Esophagus squamous epithelium (tissue), 5 donors: ENCODE measurements at regions not wholly inside any gene's neighbourhood (a gene's known extent, or its start where the extent isn't known, plus 50 kb on each side); places are given as distances from the start of the nearest gene placed in this dataset.

ENCODE experiments used
- DNase-seq: peaks from one replicate; lab custom pipeline; 2025; lab: John Stamatoyannopoulos, UW
- H3K27ac ChIP-seq, 4 donors: fragments of 200-600 bp; sonication (generic); one replicate each; pipeline ENCODE4 v1.5.1; 2016 to 2019; ENCODE audit warnings: mild to moderate bottlenecking in 1 of 4
- H3K27me3 ChIP-seq, 4 donors: fragments of 200-600 bp; sonication (generic); 1 replicate in 3 of 4; 2 replicates in 1 of 4; pipeline versions ENCODE4 v1.5.1 to v1.6.0; 2017 to 2021; ENCODE audit warnings: antibody characterized with exemption in 1 of 4
- H3K36me3 ChIP-seq, 3 donors: fragments of 200-600 bp; sonication (generic); one replicate each; pipeline ENCODE4 v1.5.1; 2016 to 2019
- H3K4me1 ChIP-seq, 3 donors: fragments of 200-600 bp; sonication (generic); one replicate each; pipeline ENCODE4 v1.5.1; 2017 to 2019
- H3K4me3 ChIP-seq, 4 donors: fragments of 200-600 bp; sonication (generic); 1 replicate in 3 of 4; 2 replicates in 1 of 4; pipeline ENCODE4 v1.5.1; 2016 to 2019; ENCODE audit warnings: mild to moderate bottlenecking in 2 of 4, moderate library complexity in 1 of 4
- H3K9me3 ChIP-seq, 3 donors: fragments of 200-600 bp; sonication (generic); one replicate each; pipeline ENCODE4 v1.5.1; 2016 to 2019
- POLR2A ChIP-seq, 4 donors: fragments of 450-650 bp; IDR thresholded peaks; one replicate each; pipeline ENCODE4 v1.6.1; 2017; ENCODE audit warnings: antibody characterized with exemption in 4 of 4, mild to moderate bottlenecking in 4 of 4, moderate library complexity in 3 of 4
- WGBS, 2 donors: methylation state at CpG; one replicate each; pipeline ENCODE4 v1.1.5; 2018; 5-methylcytosine and 5-hydroxymethylcytosine counted together
- intact Hi-C: fragments of 100-400 bp; cut with DNase I; formaldehyde crosslinking; loops from one replicate; pipeline ENCODE4 v1.15.0; 2022
- TF ChIP-seq, protein P1 (sequence below), 6 experiments: fragments of 450-650 bp in 4 of 6; fragments of 200-600 bp in 2 of 6; sonication (generic) in 2 of 6; IDR thresholded peaks; one replicate each; pipeline ENCODE4 v1.5.1; 2016 to 2019; ENCODE audit warnings: antibody characterized with exemption in 6 of 6, mild to moderate bottlenecking in 4 of 6, moderate library complexity in 4 of 6
- donor health status: DM: yes; HTN: yes; CAD: no.

DNA sequence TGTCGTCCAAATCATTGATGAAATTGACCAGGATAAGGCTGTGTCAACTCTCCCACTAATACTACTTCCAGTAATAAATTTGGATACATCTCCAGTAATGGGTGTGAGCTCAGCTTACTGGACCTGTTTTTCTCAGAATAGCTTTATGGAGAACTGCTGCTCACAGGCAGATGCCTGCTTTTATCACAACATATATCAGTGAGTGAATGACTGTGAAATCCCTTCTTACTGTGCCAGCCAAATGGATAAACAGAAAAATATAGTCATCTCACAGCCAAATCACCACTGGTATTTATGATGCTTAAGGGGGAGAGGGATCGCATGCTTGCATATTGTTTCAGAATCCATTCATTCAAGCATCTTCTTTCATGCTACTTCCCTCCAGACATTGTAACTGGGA lies 148.4 kb upstream of the PAPPA start:
- no peak for DNase-seq
- intact Hi-C loops = no loop called here
- Histone ChIP-seq H3K27ac (no peak overlapping the region), H3K4me3 (no peak overlapping the region), H3K4me1 (peaks cover 0 to 38% (median 4%) of the 10 kb centered on the region in 3 donors), H3K9me3 (no peaks in the 10 kb centered on the region), H3K36me3 (no peaks in the 10 kb centered on the region), H3K27me3 (no peaks in the 10 kb centered on the region)
- TF ChIP-seq, protein P1, sequence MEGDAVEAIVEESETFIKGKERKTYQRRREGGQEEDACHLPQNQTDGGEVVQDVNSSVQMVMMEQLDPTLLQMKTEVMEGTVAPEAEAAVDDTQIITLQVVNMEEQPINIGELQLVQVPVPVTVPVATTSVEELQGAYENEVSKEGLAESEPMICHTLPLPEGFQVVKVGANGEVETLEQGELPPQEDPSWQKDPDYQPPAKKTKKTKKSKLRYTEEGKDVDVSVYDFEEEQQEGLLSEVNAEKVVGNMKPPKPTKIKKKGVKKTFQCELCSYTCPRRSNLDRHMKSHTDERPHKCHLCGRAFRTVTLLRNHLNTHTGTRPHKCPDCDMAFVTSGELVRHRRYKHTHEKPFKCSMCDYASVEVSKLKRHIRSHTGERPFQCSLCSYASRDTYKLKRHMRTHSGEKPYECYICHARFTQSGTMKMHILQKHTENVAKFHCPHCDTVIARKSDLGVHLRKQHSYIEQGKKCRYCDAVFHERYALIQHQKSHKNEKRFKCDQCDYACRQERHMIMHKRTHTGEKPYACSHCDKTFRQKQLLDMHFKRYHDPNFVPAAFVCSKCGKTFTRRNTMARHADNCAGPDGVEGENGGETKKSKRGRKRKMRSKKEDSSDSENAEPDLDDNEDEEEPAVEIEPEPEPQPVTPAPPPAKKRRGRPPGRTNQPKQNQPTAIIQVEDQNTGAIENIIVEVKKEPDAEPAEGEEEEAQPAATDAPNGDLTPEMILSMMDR (IDR thresholded peaks at IDR 0.05) = no peak
- no peak for TF ChIP-seq POLR2A (IDR thresholded peaks at IDR 0.05)
- WGBS, 2 donors = 78 to 82% methylated on average over 2 of the region's 2 CpGs

DNA sequence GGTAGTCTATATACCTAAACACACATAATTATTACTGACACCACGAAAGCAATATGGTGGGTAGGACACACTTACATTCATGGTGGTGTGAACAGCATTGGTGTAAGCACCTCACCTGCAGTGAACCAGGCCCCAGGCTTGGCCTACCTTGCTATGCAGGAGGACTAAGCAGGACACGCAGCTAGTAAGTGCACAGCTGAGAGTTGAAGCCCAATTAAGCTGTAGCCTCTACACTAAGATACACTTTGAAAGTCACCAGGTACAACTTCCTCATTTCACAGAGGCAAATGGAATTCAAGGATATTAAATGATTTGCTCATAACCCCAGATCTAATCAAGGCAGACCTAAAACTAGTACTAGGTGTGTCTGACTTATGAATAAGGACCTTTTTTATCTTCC lies 145.8 kb upstream of the PAPPA start:
- no peak overlapping the region for H3K4me3 ChIP-seq
- no peak for TF ChIP-seq POLR2A (IDR thresholded peaks at IDR 0.05)
- TF ChIP-seq, protein P1 (IDR thresholded peaks at IDR 0.05) = no peak
- H3K27ac ChIP-seq = no peak overlapping the region
- H3K36me3 ChIP-seq = no peaks in the 10 kb centered on the region
- intact Hi-C loops = no loop called here
- 58% methylated on average over 1 of the region's 2 CpGs; no CpG with 5 or more reads in 1 of the 2 donors for WGBS, 2 donors
- no peak for DNase-seq
- peaks cover 0 to 29% (median 0%) of the 10 kb centered on the region in 3 donors for H3K4me1 ChIP-seq
- no peaks in the 10 kb centered on the region for H3K27me3 ChIP-seq
- no peaks in the 10 kb centered on the region for H3K9me3 ChIP-seq

GRCh38 chr9:116008278-116008677 lies 145.3 kb upstream of the PAPPA start:
- Histone ChIP-seq H3K4me3 (no peak overlapping the region), H3K27me3 (no peaks in the 10 kb centered on the region), H3K9me3 (no peaks in the 10 kb centered on the region), H3K36me3 (no peaks in the 10 kb centered on the region), H3K27ac (no peak overlapping the region), H3K4me1 (peaks cover 0 to 24% (median 0%) of the 10 kb centered on the region in 3 donors)
- TF ChIP-seq, protein P1 (IDR thresholded peaks at IDR 0.05) = no peak
- no peak for TF ChIP-seq POLR2A (IDR thresholded peaks at IDR 0.05)
- WGBS, 2 donors = 67 to 76% methylated on average over 5 of the region's 5 CpGs
- no peak for DNase-seq
- intact Hi-C loops = no loop called here

- 91% methylated on average over 2 of the region's 2 CpGs for WGBS, 2 donors
- no peaks in the 10 kb centered on the region for H3K9me3 ChIP-seq
Observed at GRCh38 chr9:116009420-116009819, 144.2 kb upstream of the PAPPA start.

DNA sequence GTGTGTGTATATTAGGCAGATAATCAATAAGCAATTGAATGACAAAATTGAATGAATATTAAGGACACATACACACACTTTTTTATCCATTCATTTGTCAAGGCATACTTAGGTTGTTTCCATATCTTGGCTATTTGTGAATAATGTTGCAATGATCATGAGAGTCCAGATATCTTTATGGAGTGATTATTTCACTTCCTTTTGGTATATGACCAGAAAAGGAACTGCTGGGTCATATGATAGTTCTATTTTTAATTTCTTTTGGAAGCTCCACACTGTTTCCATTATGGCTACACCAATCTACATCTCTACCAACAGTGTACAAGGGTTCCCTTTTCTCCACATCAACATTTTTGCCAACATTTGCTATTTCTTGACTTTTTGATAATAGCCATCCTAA lies 137.7 kb upstream of the PAPPA start:
- no peak for TF ChIP-seq POLR2A (IDR thresholded peaks at IDR 0.05)
- Histone ChIP-seq H3K27me3 (no peaks in the 10 kb centered on the region), H3K9me3 (no peaks in the 10 kb centered on the region), H3K4me3 (no peak overlapping the region), H3K4me1 (no peaks in the 10 kb centered on the region), H3K27ac (no peak overlapping the region), H3K36me3 (no peaks in the 10 kb centered on the region)
- intact Hi-C loops = no loop called here
- no peak for DNase-seq

More at GRCh38 chr9:116009420-116009819, 144.2 kb upstream of the PAPPA start:
- H3K36me3 ChIP-seq = no peaks in the 10 kb centered on the region
- H3K4me3 ChIP-seq = no peak overlapping the region
- DNase-seq = no peak
- peaks cover 0 to 14% (median 0%) of the 10 kb centered on the region in 3 donors for H3K4me1 ChIP-seq
- TF ChIP-seq, protein P1 (IDR thresholded peaks at IDR 0.05) = no peak
- TF ChIP-seq POLR2A (IDR thresholded peaks at IDR 0.05) = no peak
- H3K27ac ChIP-seq = no peak overlapping the region
- H3K27me3 ChIP-seq = no peaks in the 10 kb centered on the region
- intact Hi-C loops = no loop called here

GRCh38 chr9:116020146-116020545 lies 133.4 kb upstream of the PAPPA start:
- no peak overlapping the region for H3K4me3 ChIP-seq
- intact Hi-C loops = no loop called here
- no peaks in the 10 kb centered on the region for H3K27me3 ChIP-seq
- no peak overlapping the region for H3K27ac ChIP-seq
- DNase-seq = no peak
- no peaks in the 10 kb centered on the region for H3K4me1 ChIP-seq
- 63 to 85% methylated on average over 1 of the region's 1 CpG for WGBS, 2 donors
- TF ChIP-seq, protein P1 (IDR thresholded peaks at IDR 0.05) = no peak
- no peak for TF ChIP-seq POLR2A (IDR thresholded peaks at IDR 0.05)
- no peaks in the 10 kb centered on the region for H3K9me3 ChIP-seq
- H3K36me3 ChIP-seq = no peaks in the 10 kb centered on the region
